ENCODE measurements at regions not wholly inside any gene's neighbourhood (a gene's known extent, or its start where the extent isn't known, plus 50 kb on each side); places are given as distances from the start of the nearest gene placed in this dataset.

DNA sequence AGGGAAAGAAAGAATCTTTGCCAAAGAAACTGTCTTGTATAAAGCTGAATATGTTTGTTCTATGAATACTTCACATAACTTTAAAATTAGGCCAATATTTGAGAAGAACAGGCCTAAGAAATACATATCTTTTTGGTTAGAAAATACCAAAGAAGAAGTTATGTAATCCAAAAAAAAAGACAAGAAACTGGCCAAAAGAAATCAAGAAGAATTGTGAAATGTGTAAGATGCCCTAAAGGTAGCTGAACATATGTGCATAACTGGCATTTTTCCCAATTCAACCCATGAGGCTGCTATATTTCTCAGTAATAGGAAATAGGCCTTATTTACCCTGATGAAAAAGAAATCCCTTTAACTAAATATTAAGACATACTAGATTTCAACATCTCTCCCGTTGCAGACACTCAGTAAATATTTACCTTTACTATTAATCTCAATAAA is 290.0 kb downstream of the CETN3 start:
- no peak overlapping the region for H3K9ac ChIP-seq (ENCODE audit: low read length)
- no peaks in the 10 kb centered on the region for H3K79me2 ChIP-seq (replicated peaks; ENCODE audit: insufficient read depth, low read length)
- TF ChIP-seq, protein P1, sequence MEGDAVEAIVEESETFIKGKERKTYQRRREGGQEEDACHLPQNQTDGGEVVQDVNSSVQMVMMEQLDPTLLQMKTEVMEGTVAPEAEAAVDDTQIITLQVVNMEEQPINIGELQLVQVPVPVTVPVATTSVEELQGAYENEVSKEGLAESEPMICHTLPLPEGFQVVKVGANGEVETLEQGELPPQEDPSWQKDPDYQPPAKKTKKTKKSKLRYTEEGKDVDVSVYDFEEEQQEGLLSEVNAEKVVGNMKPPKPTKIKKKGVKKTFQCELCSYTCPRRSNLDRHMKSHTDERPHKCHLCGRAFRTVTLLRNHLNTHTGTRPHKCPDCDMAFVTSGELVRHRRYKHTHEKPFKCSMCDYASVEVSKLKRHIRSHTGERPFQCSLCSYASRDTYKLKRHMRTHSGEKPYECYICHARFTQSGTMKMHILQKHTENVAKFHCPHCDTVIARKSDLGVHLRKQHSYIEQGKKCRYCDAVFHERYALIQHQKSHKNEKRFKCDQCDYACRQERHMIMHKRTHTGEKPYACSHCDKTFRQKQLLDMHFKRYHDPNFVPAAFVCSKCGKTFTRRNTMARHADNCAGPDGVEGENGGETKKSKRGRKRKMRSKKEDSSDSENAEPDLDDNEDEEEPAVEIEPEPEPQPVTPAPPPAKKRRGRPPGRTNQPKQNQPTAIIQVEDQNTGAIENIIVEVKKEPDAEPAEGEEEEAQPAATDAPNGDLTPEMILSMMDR (IDR thresholded peaks at IDR 0.05; ENCODE audit: poor library complexity, severe bottlenecking) = no peak
- TF ChIP-seq EZH2 (IDR thresholded peaks at IDR 0.05; ENCODE audit: borderline replicate concordance, insufficient read depth, low read length, poor library complexity, severe bottlenecking) (no peak), EP300 (conservative IDR thresholded peaks at IDR 0.05; ENCODE audit: poor library complexity, severe bottlenecking) (no peak), TAF1 (IDR thresholded peaks at IDR 0.05; ENCODE audit: low read depth) (no peak), SMC3 (conservative IDR thresholded peaks at IDR 0.05; ENCODE audit: poor library complexity) (no peak), RAD21 (conservative IDR thresholded peaks at IDR 0.05) (no peak), POLR2AphosphoS5 (IDR thresholded peaks at IDR 0.05) (no peak), MXI1 (conservative IDR thresholded peaks at IDR 0.05; ENCODE audit: poor library complexity, severe bottlenecking) (no peak)
- TF ChIP-seq, protein P2, sequence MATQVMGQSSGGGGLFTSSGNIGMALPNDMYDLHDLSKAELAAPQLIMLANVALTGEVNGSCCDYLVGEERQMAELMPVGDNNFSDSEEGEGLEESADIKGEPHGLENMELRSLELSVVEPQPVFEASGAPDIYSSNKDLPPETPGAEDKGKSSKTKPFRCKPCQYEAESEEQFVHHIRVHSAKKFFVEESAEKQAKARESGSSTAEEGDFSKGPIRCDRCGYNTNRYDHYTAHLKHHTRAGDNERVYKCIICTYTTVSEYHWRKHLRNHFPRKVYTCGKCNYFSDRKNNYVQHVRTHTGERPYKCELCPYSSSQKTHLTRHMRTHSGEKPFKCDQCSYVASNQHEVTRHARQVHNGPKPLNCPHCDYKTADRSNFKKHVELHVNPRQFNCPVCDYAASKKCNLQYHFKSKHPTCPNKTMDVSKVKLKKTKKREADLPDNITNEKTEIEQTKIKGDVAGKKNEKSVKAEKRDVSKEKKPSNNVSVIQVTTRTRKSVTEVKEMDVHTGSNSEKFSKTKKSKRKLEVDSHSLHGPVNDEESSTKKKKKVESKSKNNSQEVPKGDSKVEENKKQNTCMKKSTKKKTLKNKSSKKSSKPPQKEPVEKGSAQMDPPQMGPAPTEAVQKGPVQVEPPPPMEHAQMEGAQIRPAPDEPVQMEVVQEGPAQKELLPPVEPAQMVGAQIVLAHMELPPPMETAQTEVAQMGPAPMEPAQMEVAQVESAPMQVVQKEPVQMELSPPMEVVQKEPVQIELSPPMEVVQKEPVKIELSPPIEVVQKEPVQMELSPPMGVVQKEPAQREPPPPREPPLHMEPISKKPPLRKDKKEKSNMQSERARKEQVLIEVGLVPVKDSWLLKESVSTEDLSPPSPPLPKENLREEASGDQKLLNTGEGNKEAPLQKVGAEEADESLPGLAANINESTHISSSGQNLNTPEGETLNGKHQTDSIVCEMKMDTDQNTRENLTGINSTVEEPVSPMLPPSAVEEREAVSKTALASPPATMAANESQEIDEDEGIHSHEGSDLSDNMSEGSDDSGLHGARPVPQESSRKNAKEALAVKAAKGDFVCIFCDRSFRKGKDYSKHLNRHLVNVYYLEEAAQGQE (IDR thresholded peaks at IDR 0.05; ENCODE audit: borderline replicate concordance) = no peak
- H3K36me3 ChIP-seq (ENCODE audit: insufficient read depth, low read length) = no peaks in the 10 kb centered on the region
- H3K4me3 ChIP-seq (ENCODE audit: low read length) = no peak overlapping the region
- no peak overlapping the region for H2AFZ ChIP-seq (ENCODE audit: low read depth, low read length)
- no peaks in the 10 kb centered on the region for H3K9me2 ChIP-seq (ENCODE audit: insufficient read depth, low read length)
- H3K27me3 ChIP-seq (ENCODE audit: insufficient read depth, low read depth, low read length) = no peaks in the 10 kb centered on the region
- no peaks in the 10 kb centered on the region for H3K9me3 ChIP-seq (ENCODE audit: low read length)
- H3F3A ChIP-seq (ENCODE audit: insufficient read depth, low read length, poor library complexity, severe bottlenecking) = no peaks in the 10 kb centered on the region
- H4K20me1 ChIP-seq (ENCODE audit: insufficient read depth) = no peaks in the 10 kb centered on the region
- no peak overlapping the region for H3K4me2 ChIP-seq (ENCODE audit: low read length)
- H3K27ac ChIP-seq (ENCODE audit: low read length) = no peak overlapping the region

DNA sequence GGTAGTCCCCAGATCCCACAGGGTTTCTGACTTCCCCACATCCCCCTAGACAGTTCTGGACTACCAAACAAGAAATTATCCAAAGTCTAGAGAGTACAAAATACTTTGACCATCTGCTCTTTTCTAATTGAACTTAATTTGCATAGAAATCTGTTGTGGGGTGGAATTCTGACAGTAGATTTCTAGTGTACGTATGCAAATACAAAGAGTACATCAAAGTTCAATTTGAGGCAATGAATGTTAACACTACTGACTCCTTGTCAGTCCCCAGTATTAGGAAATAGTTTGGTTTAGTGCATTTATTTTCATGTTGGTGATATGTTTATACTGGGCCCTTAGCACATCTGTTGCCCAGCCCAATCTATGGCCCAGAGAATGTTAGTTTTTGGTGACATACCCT is 292.6 kb downstream of the CETN3 start:
- peaks cover 2% of the 10 kb centered on the region for H3F3A ChIP-seq (ENCODE audit: insufficient read depth, low read length, poor library complexity, severe bottlenecking)

DNA sequence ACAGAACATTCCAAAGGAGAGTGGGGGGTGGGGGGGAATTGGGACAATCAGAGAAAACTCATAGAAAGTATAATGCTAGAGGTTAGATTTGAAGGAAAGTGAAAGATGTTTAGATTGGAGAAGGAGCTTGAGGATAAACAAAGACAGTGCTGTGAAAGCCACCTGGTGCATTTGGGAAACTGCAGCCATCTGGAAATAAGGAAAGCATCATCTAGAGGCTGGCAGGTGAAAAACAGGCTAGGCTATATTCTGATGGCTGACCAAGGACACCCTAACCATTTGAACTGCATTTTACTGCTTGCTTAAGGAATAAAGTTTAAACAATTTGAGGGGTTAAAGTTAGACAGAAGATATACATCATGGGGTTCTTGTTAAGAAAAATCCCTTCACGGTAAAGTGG is 296.4 kb downstream of the CETN3 start:
- no peak overlapping the region for H2AFZ ChIP-seq (ENCODE audit: low read depth, low read length)
- no peaks in the 10 kb centered on the region for H3K79me2 ChIP-seq (replicated peaks; ENCODE audit: insufficient read depth, low read length)
- TF ChIP-seq TAF1 (IDR thresholded peaks at IDR 0.05; ENCODE audit: low read depth) = no peak
- TF ChIP-seq, protein P2 (IDR thresholded peaks at IDR 0.05; ENCODE audit: borderline replicate concordance) = no peak
- no peak for TF ChIP-seq RAD21 (conservative IDR thresholded peaks at IDR 0.05)
- TF ChIP-seq SMC3 (conservative IDR thresholded peaks at IDR 0.05; ENCODE audit: poor library complexity) = no peak
- TF ChIP-seq, protein P1 (IDR thresholded peaks at IDR 0.05; ENCODE audit: poor library complexity, severe bottlenecking) = no peak
- no peak for TF ChIP-seq EZH2 (IDR thresholded peaks at IDR 0.05; ENCODE audit: borderline replicate concordance, insufficient read depth, low read length, poor library complexity, severe bottlenecking)
- no peak for TF ChIP-seq MXI1 (conservative IDR thresholded peaks at IDR 0.05; ENCODE audit: poor library complexity, severe bottlenecking)
- no peak for TF ChIP-seq POLR2AphosphoS5 (IDR thresholded peaks at IDR 0.05)
- H3K4me3 ChIP-seq (ENCODE audit: low read length) = no peak overlapping the region
- no peaks in the 10 kb centered on the region for H4K20me1 ChIP-seq (ENCODE audit: insufficient read depth)
- H3K4me2 ChIP-seq (ENCODE audit: low read length) = no peak overlapping the region
- no peaks in the 10 kb centered on the region for H3K27me3 ChIP-seq (ENCODE audit: insufficient read depth, low read depth, low read length)
- no peaks in the 10 kb centered on the region for H3K9me2 ChIP-seq (ENCODE audit: insufficient read depth, low read length)
- H3F3A ChIP-seq (ENCODE audit: insufficient read depth, low read length, poor library complexity, severe bottlenecking) = peaks cover 2% of the 10 kb centered on the region
- no peaks in the 10 kb centered on the region for H3K36me3 ChIP-seq (ENCODE audit: insufficient read depth, low read length)
- no peak overlapping the region for H3K27ac ChIP-seq (ENCODE audit: low read length)
- no peak overlapping the region for H3K9ac ChIP-seq (ENCODE audit: low read length)
- no peaks in the 10 kb centered on the region for H3K9me3 ChIP-seq (ENCODE audit: low read length)

More for the DNA sequence above, 292.6 kb downstream of the CETN3 start:
- H3K9ac ChIP-seq (ENCODE audit: low read length) = no peak overlapping the region
- no peaks in the 10 kb centered on the region for H3K9me2 ChIP-seq (ENCODE audit: insufficient read depth, low read length)
- H3K27ac ChIP-seq (ENCODE audit: low read length) = no peak overlapping the region
- no peaks in the 10 kb centered on the region for H3K9me3 ChIP-seq (ENCODE audit: low read length)
- H3K36me3 ChIP-seq (ENCODE audit: insufficient read depth, low read length) = no peaks in the 10 kb centered on the region
- no peak overlapping the region for H3K4me2 ChIP-seq (ENCODE audit: low read length)
- H3K27me3 ChIP-seq (ENCODE audit: insufficient read depth, low read depth, low read length) = no peaks in the 10 kb centered on the region
- H3K79me2 ChIP-seq (replicated peaks; ENCODE audit: insufficient read depth, low read length) = no peaks in the 10 kb centered on the region
- no peaks in the 10 kb centered on the region for H4K20me1 ChIP-seq (ENCODE audit: insufficient read depth)
- no peak for TF ChIP-seq RAD21 (conservative IDR thresholded peaks at IDR 0.05)
- no peak overlapping the region for H3K4me3 ChIP-seq (ENCODE audit: low read length)
- no peak overlapping the region for H2AFZ ChIP-seq (ENCODE audit: low read depth, low read length)

Measured in neural cell (in vitro differentiated cells).